ENCODE measurements at regions not wholly inside any gene's neighbourhood (a gene's known extent, or its start where the extent isn't known, plus 50 kb on each side); places are given as distances from the start of the nearest gene placed in this dataset.

- no peak for TF ChIP-seq POLR2AphosphoS5 (IDR thresholded peaks at IDR 0.05; ENCODE audit: low read depth, low read length)
- no peak for TF ChIP-seq BACH1 (IDR thresholded peaks at IDR 0.05; ENCODE audit: low read length)
- no peak for TF ChIP-seq RBBP5 (IDR thresholded peaks at IDR 0.05; ENCODE audit: borderline replicate concordance, low read depth, low read length)
- no peak for TF ChIP-seq RNF2 (IDR thresholded peaks at IDR 0.05; ENCODE audit: borderline replicate concordance, low read depth, low read length, missing control alignments, poor library complexity, severe bottlenecking)
- TF ChIP-seq BRCA1 (IDR thresholded peaks at IDR 0.05; ENCODE audit: low read depth, low read length): no peak
- TF ChIP-seq PHF8 (conservative IDR thresholded peaks at IDR 0.05; ENCODE audit: low read depth, low read length): no peak
- no peak for TF ChIP-seq CEBPB (IDR thresholded peaks at IDR 0.05; ENCODE audit: low read depth, low read length)
Measured at GRCh38 chr13:42393573-42394360, 121.8 kb downstream of the AKAP11 start (continued).

All from H1 (cell line).